ENCODE measurements at regions not wholly inside any gene's neighbourhood (a gene's known extent, or its start where the extent isn't known, plus 50 kb on each side); places are given as distances from the start of the nearest gene placed in this dataset.
"Not testable (repeated sequence)": the region's sequence is repeated elsewhere in the genome, so short reads cannot be mapped to it uniquely, and the experiment has no call there.

- DNase-seq, result no peak
Measured at GRCh38 chr4:31392923-31393322, 672.8 kb downstream of the PCDH7 start.

- no peak for DNase-seq
Measured at GRCh38 chr4:31408121-31408520, 688.0 kb downstream of the PCDH7 start.

GRCh38 chr4:31411565-31411964 is 691.4 kb downstream of the PCDH7 start:
- DNase-seq, result no peak

GRCh38 chr4:31415629-31416028 is 695.5 kb downstream of the PCDH7 start:
- DNase-seq, result no peak

- DNase-seq, result no peak
Measured at GRCh38 chr4:31416498-31416897, 696.3 kb downstream of the PCDH7 start.

- DNase-seq, result no peak
Measured at GRCh38 chr4:31417040-31417439, 696.9 kb downstream of the PCDH7 start.

GRCh38 chr4:31422006-31422405 is 701.8 kb downstream of the PCDH7 start:
- no peak for DNase-seq

GRCh38 chr4:31427691-31428090 is 707.5 kb downstream of the PCDH7 start:
- no peak for DNase-seq

- no peak for DNase-seq
Measured at GRCh38 chr4:31442236-31442635, 722.1 kb downstream of the PCDH7 start.

GRCh38 chr4:31445526-31445925 is 725.4 kb downstream of the PCDH7 start:
- no peak for DNase-seq

- DNase-seq, result no peak
Measured at GRCh38 chr4:31455612-31456011, 735.4 kb downstream of the PCDH7 start.

- no peak for DNase-seq
Measured at GRCh38 chr4:31458813-31459212, 738.6 kb downstream of the PCDH7 start.

GRCh38 chr4:31461421-31461820 is 741.3 kb downstream of the PCDH7 start:
- no peak for DNase-seq

GRCh38 chr4:31467781-31468180 is 747.6 kb downstream of the PCDH7 start:
- DNase-seq, result no peak

GRCh38 chr4:31474221-31474620 is 754.1 kb downstream of the PCDH7 start:
- no peak for DNase-seq

- no peak for DNase-seq
Measured at GRCh38 chr4:31482691-31483090, 762.5 kb downstream of the PCDH7 start.

- DNase-seq, result not testable (repeated sequence)
Measured at GRCh38 chr4:31499216-31499615, 779.0 kb downstream of the PCDH7 start.

GRCh38 chr4:31516520-31516919 is 796.4 kb downstream of the PCDH7 start:
- DNase-seq, result no peak

- DNase-seq, result no peak
Measured at GRCh38 chr4:31518796-31519250, 798.7 kb downstream of the PCDH7 start.

- no peak for DNase-seq
Measured at GRCh38 chr4:31530555-31530954, 810.4 kb downstream of the PCDH7 start.

GRCh38 chr4:31538877-31539276 is 818.7 kb downstream of the PCDH7 start:
- DNase-seq, result no peak

GRCh38 chr4:31539284-31540069 is 819.3 kb downstream of the PCDH7 start:
- no peak for DNase-seq

- DNase-seq, result no peak
Measured at GRCh38 chr4:31545330-31545729, 825.2 kb downstream of the PCDH7 start.

- no peak for DNase-seq
Measured at GRCh38 chr4:31545755-31546154, 825.6 kb downstream of the PCDH7 start.

GRCh38 chr4:31548021-31548420 is 827.9 kb downstream of the PCDH7 start:
- no peak for DNase-seq

Data from activated CD4-positive, alpha-beta T cell treated with anti-CD3 and anti-CD28 coated beads, Interleukin-10, Interleukin-2, amounts not matched to agents 100 ng/mL and 50 ng/mL, durations not matched to agents 16 hours and 8 hours (primary cell).